DOHH2 (cell line): ENCODE measurements at regions not wholly inside any gene's neighbourhood (a gene's known extent, or its start where the extent isn't known, plus 50 kb on each side); places are given as distances from the start of the nearest gene placed in this dataset.

Experiments used
- EZH2phosphoT487 ChIP-seq: fragments of 200-600 bp; sonication (generic); IDR thresholded peaks from 2 replicates; pipeline ENCODE4 v1.6.1; 2017; ENCODE audit warnings: borderline replicate concordance, mild to moderate bottlenecking, antibody characterized with exemption, low read length, moderate library complexity, mixed read lengths
- TF ChIP-seq, protein P1 (sequence below): fragments of 200-600 bp; sonication (generic); IDR thresholded peaks from one replicate; pipeline ENCODE4 v1.5.1; 2014; ENCODE audit warnings: antibody characterized with exemption, mild to moderate bottlenecking, low read depth, low read length; ENCODE audit not compliant: poor library complexity, severe bottlenecking

DNA sequence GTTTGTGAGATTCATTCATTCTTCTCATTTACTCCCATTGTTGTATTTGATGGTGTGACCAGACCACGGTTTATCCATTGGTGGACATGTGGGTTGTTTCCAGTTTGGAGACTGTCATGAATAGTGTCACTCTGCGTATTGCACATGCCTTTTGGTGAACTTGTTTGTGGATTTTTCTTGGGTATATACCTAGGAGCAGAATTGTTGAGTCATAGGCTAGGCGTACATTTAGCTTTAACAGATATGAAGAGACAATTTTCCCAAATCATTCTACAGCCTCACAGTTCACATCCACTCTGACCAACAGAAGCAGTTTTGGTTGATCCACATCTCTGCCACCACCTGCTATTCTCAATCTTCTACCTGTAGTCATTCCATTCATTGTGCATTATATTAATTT is 66.0 kb upstream of the FAM20C start:
- TF ChIP-seq, protein P1, sequence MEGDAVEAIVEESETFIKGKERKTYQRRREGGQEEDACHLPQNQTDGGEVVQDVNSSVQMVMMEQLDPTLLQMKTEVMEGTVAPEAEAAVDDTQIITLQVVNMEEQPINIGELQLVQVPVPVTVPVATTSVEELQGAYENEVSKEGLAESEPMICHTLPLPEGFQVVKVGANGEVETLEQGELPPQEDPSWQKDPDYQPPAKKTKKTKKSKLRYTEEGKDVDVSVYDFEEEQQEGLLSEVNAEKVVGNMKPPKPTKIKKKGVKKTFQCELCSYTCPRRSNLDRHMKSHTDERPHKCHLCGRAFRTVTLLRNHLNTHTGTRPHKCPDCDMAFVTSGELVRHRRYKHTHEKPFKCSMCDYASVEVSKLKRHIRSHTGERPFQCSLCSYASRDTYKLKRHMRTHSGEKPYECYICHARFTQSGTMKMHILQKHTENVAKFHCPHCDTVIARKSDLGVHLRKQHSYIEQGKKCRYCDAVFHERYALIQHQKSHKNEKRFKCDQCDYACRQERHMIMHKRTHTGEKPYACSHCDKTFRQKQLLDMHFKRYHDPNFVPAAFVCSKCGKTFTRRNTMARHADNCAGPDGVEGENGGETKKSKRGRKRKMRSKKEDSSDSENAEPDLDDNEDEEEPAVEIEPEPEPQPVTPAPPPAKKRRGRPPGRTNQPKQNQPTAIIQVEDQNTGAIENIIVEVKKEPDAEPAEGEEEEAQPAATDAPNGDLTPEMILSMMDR = no peak
- no peak for TF ChIP-seq EZH2phosphoT487
